WERI-Rb-1 (cell line): ENCODE measurements at regions not wholly inside any gene's neighbourhood (a gene's known extent, or its start where the extent isn't known, plus 50 kb on each side); places are given as distances from the start of the nearest gene placed in this dataset.

Source experiments
- DNase-seq: peaks from one replicate; pipeline ENCODE4 v3.0.0-alpha.2; 2020
- H3K27ac ChIP-seq: fragments of 250-450 bp; sonication (Bioruptor Pico); 2 replicates; pipeline ENCODE4 v1.5.1; 2020; ENCODE audit warnings: mild to moderate bottlenecking, moderate library complexity
- H3K27me3 ChIP-seq: fragments of 250-450 bp; sonication (Bioruptor Pico); 2 replicates; pipeline ENCODE4 v1.5.1; 2021; ENCODE audit warnings: mild to moderate bottlenecking, low read depth, moderate library complexity; ENCODE audit not compliant: insufficient read depth, severe bottlenecking
- H3K36me3 ChIP-seq: fragments of 250-450 bp; sonication (Bioruptor Pico); 2 replicates; pipeline ENCODE4 v1.5.1; 2020; ENCODE audit warnings: mild to moderate bottlenecking, moderate library complexity
- H3K4me3 ChIP-seq: 2 replicates; pipeline ENCODE4 v1.5.1; 2011; ENCODE audit warnings: low read depth, mild to moderate bottlenecking, control low read depth, low read length
- H3K9me3 ChIP-seq: fragments of 250-450 bp; sonication (Bioruptor Pico); 2 replicates; pipeline ENCODE4 v1.5.1; 2021; ENCODE audit warnings: mild to moderate bottlenecking, moderate library complexity; ENCODE audit not compliant: severe bottlenecking
- TF ChIP-seq, protein P1 (sequence below): IDR thresholded peaks from 2 replicates; pipeline ENCODE4 v1.5.1; 2011; ENCODE audit warnings: low read depth, mild to moderate bottlenecking, control low read depth, inconsistent platforms, low read length

DNA sequence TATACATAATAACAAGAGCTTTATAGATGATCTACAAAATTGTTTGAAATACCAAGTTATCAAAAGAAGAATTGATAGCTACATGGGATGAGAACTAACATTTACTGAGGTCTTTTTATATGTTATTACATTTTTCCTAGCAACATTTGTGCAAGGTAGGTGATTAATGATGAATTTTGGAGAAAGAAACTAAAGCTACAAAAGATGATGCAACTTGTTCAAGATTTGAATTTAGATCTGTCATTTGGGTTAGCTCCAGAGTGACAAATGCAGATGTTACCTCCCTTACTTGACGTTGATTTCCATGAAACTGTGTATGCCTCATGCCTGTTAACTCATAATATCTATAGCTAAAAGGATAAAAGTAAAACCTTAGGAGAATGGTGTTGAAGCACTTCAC is 84.5 kb upstream of the EYA4 start:
- TF ChIP-seq, protein P1, sequence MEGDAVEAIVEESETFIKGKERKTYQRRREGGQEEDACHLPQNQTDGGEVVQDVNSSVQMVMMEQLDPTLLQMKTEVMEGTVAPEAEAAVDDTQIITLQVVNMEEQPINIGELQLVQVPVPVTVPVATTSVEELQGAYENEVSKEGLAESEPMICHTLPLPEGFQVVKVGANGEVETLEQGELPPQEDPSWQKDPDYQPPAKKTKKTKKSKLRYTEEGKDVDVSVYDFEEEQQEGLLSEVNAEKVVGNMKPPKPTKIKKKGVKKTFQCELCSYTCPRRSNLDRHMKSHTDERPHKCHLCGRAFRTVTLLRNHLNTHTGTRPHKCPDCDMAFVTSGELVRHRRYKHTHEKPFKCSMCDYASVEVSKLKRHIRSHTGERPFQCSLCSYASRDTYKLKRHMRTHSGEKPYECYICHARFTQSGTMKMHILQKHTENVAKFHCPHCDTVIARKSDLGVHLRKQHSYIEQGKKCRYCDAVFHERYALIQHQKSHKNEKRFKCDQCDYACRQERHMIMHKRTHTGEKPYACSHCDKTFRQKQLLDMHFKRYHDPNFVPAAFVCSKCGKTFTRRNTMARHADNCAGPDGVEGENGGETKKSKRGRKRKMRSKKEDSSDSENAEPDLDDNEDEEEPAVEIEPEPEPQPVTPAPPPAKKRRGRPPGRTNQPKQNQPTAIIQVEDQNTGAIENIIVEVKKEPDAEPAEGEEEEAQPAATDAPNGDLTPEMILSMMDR = no peak
- no peak overlapping the region for H3K4me3 ChIP-seq
- DNase-seq = no peak
- H3K27me3 ChIP-seq = peaks cover 11% of the 10 kb centered on the region
- H3K27ac ChIP-seq = no peak overlapping the region
- H3K9me3 ChIP-seq = no peaks in the 10 kb centered on the region
- no peaks in the 10 kb centered on the region for H3K36me3 ChIP-seq

DNA sequence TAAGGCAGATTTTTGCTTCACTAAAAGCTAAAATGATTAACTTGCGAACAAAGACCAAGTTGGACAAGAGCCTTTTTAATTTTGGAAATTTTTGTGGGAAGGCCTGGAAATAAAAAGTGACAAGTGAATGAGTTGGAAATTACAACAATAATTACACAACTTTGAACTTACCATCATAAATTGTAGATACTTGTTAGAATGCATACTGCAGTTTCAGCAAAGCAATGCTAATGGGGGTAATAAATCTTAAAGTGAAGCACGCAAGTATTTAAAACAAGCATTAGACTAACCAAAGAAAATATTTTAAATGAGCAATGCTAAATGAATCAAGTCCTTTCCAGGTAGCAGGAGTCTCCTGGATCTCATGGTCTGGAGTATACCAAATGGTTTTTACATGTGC is 83.2 kb upstream of the EYA4 start:
- TF ChIP-seq, protein P1 = no peak
- no peak overlapping the region for H3K27ac ChIP-seq
- no peaks in the 10 kb centered on the region for H3K9me3 ChIP-seq
- no peaks in the 10 kb centered on the region for H3K36me3 ChIP-seq
- H3K4me3 ChIP-seq = no peak overlapping the region
- no peak for DNase-seq
- H3K27me3 ChIP-seq = peaks cover 11% of the 10 kb centered on the region

DNA sequence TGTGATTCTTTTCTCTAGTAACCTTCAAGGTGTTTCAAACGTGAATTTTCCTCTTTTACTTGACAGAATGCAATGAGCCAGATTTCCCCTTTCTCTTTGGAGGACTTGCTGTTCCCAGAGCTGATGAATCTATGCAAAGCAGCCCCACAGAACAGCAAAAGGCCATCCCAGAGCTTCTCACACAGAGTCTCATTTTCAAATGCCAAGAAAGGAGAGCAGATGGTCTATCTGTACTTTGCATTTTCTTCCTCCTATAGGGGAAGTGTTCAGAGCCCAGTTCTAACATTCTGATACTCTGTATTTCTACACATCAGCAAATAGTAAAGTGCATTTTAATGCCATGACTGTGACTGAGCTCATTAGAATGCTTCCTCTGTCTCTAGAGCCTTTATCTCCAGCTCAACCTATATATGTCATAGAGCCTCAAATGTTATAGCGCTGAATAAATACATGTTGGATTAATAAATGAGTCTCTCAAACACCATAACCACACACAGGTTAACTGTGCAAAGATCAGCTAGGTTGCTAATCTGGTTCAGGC is 81.8 kb upstream of the EYA4 start:
- TF ChIP-seq, protein P1 = no peak
- Histone ChIP-seq H3K36me3 (no peaks in the 10 kb centered on the region), H3K4me3 (no peak overlapping the region), H3K27ac (no peak overlapping the region), H3K9me3 (no peaks in the 10 kb centered on the region), H3K27me3 (peaks cover 11% of the 10 kb centered on the region)
- DNase-seq = no peak

DNA sequence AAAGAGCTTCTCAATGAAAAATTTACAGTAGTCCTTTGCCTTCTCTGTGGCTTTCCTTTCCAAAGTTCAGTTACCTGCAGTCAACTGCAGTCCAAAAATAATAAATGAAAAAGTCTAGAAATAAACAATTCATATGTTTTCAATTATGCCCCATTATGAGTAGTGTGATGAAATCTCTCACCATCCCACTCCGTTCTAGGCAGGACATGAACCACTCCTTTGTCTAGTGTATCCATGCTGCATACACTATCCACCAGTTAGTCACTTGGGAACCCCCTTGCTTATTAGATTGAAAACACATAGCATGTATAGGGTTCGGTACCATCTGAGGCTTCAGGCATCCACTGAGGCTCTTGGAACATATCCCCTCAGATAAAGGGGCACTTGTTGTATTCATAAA is 80.6 kb upstream of the EYA4 start:
- Histone ChIP-seq H3K27me3 (peaks cover 7% of the 10 kb centered on the region), H3K9me3 (no peaks in the 10 kb centered on the region), H3K27ac (no peak overlapping the region), H3K36me3 (no peaks in the 10 kb centered on the region), H3K4me3 (no peak overlapping the region)
- TF ChIP-seq, protein P1 = no peak
- DNase-seq = no peak

DNA sequence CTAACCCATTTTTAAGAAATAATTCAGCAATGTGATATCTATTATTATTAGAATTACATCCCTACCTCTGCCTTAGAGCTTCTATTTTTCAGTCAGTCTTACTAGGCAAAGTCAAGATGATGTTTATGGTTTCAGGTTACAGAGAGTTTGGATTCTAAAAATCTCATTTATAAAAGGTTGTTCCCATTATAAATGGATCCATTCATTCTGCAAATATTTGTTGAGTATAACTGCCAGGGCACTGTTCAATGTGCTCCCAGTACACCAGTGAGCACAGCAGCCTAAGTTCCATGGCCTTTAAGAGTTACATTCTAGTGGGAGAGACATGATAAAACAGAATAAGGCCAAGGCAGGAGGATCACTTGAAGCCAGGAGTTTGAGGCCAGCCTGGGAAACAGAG is 75.9 kb upstream of the EYA4 start:
- Histone ChIP-seq H3K4me3 (no peak overlapping the region), H3K27ac (no peak overlapping the region), H3K36me3 (no peaks in the 10 kb centered on the region), H3K27me3 (no peaks in the 10 kb centered on the region), H3K9me3 (no peaks in the 10 kb centered on the region)
- DNase-seq = no peak
- TF ChIP-seq, protein P1 = no peak

DNA sequence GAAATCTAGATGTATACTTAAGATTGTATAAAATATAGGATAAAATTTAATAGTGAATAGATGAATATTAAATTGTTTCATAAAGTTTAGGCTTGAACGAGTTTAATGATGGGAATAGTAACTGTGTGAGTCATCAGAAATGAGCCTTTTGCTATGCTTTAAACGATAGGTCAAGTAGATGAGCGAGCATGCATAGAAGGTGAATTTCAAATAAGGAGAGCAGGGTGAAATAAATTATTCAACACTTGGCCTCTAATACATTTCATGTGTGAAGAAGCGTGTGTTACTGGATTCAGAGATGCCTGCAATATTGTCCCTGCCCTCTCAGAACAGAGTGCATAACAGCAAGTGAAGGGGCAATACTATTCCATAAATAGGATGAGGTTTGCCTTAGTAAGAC is 74.4 kb upstream of the EYA4 start:
- TF ChIP-seq, protein P1 = no peak
- no peak overlapping the region for H3K4me3 ChIP-seq

More for the DNA sequence above, 74.4 kb upstream of the EYA4 start:
- no peaks in the 10 kb centered on the region for H3K36me3 ChIP-seq
- no peaks in the 10 kb centered on the region for H3K9me3 ChIP-seq
- no peak overlapping the region for H3K27ac ChIP-seq
- no peak for DNase-seq
- no peaks in the 10 kb centered on the region for H3K27me3 ChIP-seq
